ENCODE measurements at regions not wholly inside any gene's neighbourhood (a gene's known extent, or its start where the extent isn't known, plus 50 kb on each side); places are given as distances from the start of the nearest gene placed in this dataset.

DNA sequence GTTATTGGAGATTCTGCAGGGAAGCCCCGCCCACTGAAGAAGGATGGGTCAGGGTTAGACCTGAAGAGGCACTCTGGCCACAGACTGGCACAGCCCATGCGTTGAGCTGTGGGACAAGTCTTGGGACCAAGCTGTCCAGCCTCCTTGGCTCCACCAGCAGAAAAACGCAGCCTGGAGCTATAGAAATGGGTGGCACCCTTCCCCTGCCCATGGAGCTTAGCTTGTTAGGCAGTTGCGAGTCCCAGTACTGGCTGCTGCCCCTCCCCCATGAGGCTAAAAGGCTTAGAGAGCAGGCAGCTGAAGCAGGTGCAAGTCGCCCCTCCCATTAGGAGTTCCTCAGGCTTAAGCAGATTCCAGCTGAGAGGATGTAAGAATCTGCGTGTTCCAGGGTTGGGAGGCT is 1124.0 kb upstream of the TMEM132C start:
- TF ChIP-seq, protein P1, sequence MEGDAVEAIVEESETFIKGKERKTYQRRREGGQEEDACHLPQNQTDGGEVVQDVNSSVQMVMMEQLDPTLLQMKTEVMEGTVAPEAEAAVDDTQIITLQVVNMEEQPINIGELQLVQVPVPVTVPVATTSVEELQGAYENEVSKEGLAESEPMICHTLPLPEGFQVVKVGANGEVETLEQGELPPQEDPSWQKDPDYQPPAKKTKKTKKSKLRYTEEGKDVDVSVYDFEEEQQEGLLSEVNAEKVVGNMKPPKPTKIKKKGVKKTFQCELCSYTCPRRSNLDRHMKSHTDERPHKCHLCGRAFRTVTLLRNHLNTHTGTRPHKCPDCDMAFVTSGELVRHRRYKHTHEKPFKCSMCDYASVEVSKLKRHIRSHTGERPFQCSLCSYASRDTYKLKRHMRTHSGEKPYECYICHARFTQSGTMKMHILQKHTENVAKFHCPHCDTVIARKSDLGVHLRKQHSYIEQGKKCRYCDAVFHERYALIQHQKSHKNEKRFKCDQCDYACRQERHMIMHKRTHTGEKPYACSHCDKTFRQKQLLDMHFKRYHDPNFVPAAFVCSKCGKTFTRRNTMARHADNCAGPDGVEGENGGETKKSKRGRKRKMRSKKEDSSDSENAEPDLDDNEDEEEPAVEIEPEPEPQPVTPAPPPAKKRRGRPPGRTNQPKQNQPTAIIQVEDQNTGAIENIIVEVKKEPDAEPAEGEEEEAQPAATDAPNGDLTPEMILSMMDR (IDR thresholded peaks at IDR 0.05), result no peak
- TF ChIP-seq ZFX (IDR thresholded peaks at IDR 0.05; ENCODE audit: borderline replicate concordance), result no peak
